ENCODE measurements at regions not wholly inside any gene's neighbourhood (a gene's known extent, or its start where the extent isn't known, plus 50 kb on each side); places are given as distances from the start of the nearest gene placed in this dataset.

DNA sequence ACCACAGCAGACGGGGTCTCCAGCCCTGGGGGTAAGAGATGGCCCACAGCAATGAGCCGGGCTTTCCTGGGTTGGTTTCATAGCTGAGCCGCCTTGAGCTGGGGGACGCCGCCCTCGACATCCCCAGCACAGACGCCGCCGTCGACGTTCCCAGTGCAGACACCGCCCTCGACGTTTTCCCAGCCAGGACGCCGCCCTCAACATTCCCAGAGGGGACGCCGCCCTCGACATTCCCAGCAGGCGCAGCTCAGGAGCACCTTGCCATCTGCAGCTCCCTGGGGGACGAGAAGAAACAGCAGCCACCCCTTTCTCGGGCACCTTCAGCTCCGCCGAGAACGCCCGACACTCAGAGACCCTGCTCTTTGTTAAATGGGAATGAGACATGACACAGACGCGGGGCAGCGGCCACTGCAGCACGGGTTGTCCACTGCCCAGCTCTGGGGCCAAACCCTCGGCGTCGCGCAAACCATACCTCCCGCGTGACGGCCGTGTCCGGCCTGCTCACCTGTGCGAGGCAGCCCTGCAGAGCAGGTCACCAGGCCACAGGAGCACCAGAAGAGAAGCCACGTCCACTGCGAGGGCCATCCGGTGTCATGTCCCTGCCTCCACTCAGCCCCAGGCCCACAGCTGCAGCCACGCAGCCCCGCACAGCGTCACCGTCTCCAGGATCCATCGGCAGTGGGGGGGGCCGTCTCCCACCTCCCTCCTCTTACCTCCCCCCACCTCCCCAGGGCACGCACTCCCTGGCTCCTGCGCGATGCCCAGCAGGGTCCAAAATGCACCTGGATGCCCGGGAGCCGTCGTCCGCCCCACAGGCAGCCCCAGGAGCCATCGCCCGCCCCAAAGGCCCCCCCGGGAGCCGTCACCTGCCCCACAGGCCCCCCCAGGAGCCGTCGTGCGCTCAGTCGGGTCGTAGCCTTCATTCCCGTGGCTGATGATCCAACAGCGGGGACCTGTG, 77.4 kb upstream of the GALNT9 start:
- DNase-seq: no peak

DNA sequence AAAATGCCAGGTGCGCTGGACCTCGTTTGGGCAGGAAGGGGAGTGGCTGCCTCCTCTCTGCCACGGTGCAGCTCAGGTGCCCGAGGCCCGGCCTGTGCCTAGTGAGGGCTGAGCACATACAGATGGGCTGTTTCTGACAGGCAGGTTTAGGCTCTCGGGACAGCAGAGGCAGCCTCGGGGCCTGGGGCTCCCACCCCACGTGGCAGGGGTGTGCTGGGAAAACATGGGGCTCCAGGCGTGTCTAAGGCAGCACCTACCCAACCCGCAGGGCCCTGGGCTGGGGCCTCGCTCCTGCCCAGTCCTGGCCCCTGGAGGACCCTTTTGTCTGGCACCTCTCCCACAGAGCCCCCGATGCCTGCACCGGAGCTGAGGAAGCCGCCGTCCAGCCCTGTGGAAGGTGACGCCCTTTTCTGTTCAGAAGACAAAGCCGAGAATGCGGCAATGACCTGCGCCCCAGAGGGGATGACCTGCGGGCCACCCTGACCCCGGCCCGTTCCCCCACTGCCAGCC, 76.4 kb upstream of the GALNT9 start:
- DNase-seq: no peak

DNA sequence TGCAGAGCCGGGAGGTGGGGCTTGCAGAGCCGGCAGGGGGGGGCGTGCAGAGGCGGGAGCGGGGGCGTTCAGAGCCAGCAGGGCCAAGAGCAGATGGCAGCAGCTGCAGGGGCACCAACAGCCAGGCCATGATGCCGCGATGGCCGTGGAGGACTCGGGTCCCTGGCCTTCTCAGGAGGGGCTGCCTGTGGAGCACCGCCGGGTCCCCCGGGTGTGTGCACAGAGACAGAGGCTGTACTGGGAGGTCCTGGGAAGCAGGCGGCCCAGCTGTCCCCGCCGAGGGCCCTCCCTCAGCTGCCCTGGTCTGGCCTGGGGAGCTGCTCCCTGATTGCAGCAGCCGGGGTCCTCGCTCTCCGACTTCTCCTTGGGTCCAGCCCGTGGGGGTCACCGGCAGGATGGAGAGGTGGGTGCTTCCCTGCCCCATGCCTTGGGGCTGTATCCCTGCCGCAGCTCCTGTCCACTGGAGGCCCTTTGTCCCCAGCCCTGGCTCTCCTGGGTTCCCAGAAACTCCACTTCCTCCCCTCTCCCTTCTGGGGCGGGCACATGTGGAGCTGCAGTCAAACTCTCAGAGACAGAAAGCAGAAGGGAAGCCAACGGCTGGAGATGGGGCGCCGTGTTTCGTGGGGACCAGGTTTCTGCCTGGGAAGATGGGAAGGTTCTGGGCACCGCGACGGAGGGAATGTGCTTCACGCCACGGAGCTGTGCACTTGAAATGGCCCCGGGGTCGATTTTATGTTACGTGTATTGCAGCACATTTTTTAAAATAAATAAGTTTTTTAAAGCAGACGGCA, 75.8 kb upstream of the GALNT9 start:
- DNase-seq: no peak

DNA sequence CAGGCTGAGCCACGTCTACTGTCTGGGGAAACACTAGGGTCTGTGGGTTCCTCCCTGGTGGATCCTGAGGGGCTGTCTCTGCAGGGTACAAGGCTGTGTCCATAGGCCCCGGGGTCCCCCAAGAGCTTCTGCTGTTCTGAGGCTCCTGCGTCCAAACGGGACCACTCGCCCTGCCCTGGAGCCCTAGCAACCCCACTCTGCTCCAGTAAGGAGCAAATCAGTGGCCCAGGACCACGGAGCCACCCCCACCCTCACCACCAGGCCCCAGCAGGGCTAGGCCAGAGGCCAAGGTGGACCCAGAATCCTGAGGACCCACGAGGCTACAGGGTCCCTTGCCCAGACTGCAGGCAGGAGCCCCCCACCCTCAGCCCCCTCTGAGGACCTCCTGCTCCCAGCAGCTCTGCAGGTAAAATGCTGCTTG, 75.1 kb upstream of the GALNT9 start:
- no peak for DNase-seq

DNA sequence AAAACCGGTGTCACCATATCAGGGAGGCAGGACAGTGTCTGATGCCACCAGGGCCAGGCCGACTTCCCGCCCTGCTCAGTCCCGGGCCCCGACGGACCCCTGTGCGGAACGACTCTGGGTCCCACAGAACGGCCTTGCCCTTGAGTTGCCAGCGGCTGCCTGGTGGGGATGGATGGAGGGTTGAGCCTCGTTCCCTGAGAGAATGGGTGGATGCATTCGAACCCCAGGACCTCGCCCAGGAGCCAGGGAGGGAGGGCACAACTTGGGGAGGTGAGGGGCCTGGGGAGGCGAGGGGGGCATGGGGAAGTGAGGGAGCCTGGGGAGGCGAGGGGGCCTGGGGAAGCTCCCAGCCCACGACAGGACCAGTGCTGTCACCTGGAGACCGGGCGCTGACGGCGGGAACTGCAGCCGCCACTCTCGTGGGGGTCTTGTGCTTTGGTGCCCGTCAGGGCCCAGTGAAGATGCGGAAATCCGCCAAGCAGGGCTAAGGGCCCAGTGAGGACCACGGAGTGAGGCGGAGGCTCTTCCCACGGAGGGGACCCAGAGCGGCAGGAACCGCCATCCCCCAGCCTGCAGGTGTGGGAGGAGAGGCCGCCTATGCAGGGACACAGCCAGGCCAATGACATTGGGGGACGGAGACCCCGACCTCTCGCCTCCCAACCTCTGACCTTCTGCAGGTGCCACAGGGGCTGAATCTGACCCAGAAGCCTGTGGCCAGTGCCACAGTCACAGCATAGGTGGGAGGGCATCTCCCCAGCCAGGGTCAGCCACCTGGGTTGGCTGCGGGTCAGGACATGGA, 74.4 kb upstream of the GALNT9 start:
- DNase-seq: no peak

DNA sequence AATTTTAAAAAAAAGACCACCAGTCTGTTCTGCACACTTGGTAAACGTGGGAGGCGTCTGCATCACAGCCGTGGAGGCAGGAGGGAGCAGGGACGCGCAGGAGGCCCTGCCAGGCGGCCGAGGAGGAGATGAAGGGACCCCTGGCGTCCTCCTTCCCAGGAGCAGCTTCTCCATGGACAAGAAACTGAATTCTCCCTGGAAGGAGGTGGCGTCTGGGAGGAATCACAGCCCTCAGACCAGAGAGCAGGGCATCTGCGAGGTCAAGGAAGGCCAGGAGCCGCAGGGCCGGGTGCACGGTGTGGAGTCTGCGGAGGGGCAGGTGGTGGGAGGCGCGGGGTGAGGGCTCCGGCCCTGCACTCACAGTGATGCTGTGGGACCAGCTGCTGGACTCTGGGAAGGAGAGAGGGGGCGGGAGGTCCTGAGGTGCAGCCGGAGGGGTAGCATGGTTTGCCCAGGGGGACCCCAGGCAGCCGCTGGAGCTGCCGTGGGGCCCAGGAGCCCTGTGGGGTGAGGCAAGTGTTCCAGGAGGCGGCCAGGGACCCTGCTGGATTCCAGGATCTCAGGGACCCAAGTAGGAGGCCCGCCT, 73.5 kb upstream of the GALNT9 start:
- DNase-seq: no peak

DNA sequence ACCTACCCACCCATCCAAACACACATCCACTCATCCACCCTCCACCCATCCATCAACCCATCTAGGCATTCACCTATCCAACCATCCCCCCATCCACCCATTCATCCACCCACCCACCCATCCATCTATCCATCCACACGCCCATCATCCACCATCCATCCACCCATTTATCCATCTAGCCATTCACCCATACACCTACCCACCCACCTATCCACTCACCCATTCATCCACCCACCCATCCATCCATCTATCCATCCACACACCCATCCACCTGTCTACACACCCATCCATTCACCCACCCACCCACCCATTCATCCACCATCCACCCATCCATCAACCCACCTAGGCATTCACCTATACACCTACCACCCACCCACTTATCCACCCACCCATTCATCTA, 72.6 kb upstream of the GALNT9 start:
- no peak for DNase-seq

DNA sequence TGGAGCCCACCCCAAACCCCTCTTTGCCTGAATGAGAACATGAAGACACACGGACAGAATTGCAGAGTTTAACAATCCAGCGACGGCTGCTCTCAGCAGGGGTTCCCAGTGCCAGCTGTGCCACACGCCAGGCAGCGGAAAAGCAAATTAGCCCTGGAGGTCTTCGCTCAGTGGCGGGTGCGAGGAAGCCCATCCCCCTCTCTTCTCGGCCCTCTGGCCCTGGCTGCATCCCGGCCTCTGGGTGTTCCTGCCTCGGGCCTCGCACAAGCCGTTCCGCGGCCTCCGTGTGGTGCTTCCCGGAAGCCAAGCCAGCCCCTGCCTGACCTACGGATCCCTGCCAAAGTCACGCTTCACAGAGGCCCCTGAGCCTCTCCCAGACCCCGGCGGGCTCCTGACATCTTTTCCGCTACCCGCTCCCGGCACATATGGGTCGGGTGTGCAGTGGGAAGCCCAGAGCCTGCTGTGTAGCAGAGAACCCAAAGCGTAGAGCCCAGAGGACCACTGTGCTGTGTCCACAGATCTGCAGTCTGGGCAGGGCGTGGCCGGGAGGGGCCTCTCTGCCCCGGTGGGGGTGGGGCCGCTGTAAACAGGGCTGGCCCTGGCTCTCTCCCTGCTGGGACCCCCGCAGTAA, 70.7 kb upstream of the GALNT9 start:
- DNase-seq: no peak

DNA sequence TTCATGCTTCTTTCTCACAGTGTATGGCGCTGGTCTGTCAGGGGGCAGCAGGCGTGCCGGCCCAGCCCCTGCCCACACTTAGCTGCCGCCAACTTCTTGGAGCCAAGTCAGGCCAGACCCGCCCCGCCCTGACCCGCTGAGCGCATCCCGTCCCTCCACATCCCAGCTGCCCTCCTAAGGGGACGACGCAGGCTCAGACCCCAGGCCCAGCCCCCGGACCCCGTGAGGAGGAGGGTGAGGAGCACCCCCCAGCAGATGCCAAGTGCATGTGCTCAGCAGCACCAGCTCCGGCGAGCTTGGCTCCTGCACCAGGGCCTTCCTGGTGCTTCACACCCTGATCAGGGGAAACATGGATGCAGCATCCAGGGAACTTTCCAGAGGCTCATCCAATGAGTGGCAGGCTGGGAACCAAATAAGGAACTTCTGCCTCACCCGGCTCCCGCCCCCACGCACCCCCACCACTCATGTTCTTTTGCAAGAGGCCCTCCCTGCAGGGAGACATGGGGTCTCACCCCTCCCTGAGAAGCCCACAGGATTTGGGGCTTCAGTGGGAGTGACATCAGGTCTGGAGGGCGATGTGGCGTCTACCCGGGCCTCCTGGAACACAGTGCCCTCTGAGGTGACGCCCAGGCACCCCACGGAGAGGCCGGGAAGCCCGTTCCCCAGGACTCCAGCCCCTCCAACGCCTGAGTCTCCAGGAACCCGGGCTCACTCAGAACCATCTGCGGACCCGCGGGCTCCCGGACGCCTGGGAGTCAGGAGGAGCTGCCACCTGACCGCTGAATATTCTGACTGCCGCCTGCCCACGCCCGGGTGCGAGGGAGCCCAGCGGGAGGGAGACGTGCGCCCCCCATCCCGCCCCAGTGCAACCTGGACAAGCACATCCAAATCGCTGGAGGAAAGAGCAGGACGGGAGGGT, 70.0 kb upstream of the GALNT9 start:
- DNase-seq: no peak

DNA sequence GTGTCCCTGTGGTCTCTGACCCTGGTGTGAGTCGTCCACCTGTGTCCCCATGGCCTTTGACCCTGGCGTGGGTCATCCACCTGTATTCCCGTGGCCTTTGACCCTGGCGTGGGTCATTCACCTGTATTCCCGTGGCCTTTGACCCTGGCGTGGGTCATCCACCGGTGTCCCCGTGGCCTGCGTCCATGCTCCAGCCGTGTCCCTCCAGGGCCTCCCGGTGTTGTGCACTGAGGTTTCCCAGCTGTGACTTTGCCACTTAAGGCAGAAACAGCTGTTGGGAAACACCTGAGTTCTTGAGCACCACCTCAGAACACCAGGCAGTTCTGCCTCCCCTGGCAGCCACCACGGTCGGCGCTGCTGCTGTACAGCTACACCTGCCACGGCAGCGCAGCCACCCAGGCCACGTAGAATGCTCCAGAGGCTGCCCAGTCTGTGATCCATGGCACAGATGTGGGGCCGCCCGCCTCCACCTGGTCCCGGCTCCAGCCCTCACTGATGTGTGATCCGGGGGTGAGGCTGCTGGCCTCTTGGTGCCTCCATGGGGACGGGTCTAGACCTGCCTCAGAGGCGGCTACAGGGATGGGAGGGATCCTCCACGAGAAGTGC, 69.1 kb upstream of the GALNT9 start:
- DNase-seq: no peak

DNA sequence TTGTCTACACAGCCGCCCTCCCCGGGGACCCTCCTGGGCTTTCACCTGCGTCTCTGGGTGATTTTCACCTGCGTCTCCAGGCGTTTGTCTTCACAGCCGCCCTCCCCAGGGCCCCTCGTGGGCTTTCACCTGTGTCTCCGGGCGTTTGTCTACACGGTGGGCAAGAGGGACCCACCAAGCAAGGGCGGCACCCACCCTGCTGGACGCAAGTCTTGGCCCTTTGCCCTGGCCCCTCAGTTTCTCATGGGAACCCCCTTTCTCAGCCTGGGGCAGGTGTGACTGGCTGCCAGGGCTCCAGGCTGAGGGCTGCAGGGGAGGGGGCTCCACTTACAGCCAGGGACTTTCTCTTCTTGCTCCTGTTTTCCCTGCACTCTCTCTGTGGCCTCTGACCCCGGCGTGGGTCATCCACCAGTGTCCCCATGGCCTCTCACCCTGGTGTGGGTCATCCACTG, 68.6 kb upstream of the GALNT9 start:
- no peak for DNase-seq

DNA sequence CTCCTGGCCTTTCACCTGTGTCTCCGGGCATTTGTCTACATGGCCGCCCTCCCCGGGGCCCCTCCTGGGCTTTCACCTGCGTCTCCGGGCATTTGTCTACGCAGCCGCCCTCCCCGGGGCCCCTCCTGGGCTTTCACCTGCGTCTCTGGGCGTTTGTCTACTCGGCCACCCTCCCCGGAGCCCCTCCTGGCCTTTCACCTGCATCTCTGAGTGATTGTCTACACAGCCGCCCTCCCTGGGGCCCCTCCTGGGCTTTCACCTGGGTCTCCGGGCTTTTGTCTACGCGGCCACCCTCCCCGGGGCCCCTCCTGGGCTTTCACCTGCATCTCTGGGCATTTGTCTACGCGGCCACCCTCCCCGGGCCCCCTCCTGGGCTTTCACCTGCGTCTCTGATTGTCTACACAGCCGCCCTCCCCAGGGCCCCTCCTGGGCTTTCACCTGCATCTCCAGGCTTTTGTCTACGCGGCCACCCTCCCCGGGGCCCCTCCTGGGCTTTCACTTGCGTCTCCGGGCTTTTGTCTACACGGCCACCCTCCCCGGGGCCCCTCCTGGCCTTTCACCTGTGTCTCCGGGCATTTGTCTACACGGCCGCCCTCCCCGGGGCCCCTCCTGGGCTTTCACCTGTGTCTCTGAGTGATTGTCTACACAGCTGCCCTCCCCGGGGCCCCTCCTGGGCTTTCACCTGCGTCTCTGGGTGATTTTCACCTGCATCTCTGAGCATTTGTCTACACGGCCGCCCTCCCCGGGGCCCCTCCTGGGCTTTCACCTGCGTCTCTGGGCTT, 68.0 kb upstream of the GALNT9 start:
- no peak for DNase-seq

DNA sequence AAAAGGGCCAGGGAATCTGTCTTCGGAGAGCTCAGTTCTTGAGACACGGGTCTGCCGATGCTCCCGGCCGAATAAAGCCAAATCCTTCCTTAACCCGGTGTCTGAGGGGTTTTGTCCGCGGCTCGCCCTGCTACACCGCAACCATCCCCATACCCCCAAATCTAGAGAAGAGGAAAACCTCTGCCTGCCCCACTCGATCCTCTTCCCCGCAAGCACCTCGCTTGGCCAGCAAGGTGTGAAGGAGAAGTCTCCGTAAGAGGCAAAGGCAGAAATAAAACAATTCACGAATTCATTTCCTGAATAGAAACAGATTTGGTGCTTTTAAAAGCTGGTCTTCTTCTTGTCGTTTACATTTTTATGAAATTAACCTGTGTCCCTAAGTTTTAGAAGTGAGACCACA, 67.3 kb upstream of the GALNT9 start:
- no peak for DNase-seq

DNA sequence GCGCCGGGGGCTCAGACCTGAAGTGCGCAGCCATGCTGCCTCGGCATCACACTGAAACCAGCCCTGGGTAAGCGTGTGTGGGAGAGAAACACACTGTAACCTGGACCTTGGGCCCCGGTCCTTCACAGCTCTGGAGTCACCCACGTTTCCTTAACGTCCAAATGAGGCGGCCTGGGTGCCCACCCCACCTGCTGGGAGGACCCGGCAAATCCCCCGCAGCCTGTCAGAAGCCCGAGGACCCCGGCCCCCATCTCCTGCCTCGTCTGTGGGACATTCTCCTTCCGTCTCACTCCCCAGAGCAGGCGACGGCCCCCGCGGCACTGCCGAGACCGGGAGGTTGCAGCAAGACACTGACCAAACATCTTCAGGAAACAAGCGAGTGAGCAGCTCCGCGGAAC, 66.5 kb upstream of the GALNT9 start:
- DNase-seq: no peak

DNA sequence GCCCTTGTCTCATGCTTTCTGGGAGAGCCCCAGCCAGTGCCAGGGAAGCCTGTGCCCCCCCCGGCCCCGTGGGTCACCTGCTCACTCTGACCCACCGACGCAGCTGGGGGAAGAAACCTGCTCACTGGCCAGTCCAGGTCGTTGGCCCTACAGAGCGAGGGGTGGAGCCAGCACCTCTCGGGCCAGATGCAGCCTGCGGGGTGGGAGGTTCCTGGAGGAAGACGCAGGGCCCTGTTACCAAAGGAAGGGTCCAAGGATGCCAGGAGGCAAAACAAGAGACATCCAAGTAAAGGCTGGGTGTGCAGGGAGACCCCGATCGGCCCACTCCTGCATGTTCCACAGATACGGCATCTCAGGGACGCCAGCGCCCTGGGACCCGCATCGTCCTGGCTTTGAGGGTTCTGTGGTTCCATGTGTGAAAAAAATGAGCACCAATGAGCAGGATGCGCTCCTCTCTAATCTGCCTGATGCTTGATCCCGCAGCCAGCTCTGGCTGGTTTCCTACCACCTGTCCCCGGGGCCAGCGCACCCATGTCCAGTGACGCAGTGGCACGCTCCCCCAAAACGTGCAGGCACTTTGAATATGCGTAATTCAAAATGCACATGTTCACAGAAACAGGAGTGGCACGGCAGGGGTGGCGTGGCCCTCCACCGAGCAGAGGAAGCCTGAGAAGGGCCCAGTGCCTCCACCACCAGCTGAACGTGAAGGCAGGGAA, 66.0 kb upstream of the GALNT9 start:
- no peak for DNase-seq

DNA sequence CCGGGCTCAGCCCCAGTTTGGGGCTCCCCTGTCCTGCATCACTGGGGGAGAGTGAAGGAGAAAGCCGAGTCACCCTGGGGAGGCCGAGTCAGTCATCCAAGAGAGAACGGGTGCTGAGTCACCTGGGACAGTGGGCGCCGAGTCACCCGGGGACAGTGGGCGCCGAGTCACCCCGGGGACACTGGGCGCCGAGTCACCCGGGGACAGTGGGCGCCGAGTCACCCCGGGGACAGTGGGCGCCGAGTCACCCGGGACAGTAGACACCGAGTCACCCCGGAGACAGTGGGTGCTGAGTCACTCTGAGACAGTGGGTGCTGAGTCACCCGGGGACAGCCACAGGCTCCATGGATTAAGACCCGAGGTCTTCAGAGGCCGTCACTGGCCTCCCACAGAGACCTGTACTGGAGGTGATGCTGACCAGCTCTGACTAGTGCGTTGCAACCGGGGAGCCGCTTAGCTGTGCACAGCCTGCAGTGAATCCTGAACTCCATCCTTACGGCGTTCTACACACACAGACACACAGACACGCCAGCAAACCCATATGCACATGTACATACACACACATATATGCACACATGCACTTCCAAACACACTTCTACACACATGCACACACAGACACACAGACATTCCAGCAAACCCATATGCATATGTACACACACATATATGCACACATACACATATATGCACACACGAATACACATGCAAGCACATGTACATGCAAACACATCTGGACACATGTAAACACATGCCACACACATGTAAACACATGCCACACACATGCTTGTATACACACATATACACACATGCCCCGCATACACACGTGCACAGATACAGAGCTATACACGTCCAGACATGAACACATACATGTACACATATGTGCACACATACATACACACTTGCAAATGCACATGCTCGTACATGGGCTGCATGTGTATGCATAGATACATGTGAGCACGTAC, 64.9 kb upstream of the GALNT9 start:
- DNase-seq: peak; percentile 65

DNA sequence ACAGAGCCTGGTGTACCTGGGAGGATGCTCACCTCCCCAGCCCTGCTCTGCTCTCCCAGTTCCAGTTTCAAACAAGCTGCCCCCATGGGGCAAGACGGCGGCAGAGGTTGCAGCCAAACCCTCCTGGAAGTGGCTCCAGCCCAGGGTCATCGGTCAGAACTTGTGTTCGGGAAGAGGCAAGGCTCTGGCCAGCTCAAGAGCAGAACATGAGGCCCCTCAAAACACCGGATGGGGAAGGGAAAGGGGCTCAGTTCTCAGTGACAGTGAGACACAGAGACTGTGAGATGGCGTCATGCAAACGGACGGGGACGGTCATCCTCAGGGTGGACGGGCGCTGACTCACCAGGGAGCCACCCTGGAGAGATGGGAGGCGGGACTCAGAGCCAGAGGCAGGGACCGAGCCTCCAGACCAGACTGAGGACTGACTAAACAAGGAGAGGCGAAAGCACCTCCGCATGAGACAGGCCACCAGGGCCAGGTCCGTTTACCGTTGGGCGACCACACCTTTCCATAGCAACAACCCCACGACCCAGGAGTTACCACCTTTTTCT, 63.9 kb upstream of the GALNT9 start:
- no peak for DNase-seq

All from stimulated activated CD4-positive, alpha-beta T cell treated with anti-CD3 and anti-CD28 coated beads, Interleukin-1b, Interleukin-23, amount 100 ng/mL, for 48 hours (primary cell).